NCI-H2196 (cell line): ENCODE measurements at regions not wholly inside any gene's neighbourhood (a gene's known extent, or its start where the extent isn't known, plus 50 kb on each side); places are given as distances from the start of the nearest gene placed in this dataset.

Experiments used
- DNase-seq: peaks from one replicate; lab custom pipeline; 2025; ENCODE audit not compliant: unreplicated experiment; lab: John Stamatoyannopoulos, UW

DNA sequence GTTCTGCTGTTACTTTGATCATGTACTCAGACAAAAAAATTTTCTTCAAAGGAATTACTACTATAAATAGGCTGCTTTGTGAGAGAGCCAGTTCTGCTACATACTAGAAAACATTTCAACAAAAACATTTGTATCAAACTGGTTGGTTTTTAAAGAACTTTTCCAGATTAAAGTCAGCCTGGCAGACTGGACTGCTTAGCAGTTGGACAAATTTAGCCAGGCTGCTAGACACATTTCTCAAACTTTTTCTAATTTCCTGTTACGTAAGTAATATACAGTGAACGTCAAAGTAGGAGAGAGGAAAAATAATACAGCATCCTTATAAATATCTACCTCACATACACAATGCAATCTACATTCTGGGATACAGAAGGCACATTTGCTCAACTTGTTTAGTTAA lies 109.5 kb downstream of the SP3 start:
- no peak for DNase-seq
